Activated naive CD4-positive, alpha-beta T cell treated with anti-CD3 and anti-CD28 coated beads, Interleukin-2, amount 50 U/mL, for 24 hours (primary cell): ENCODE measurements at regions not wholly inside any gene's neighbourhood (a gene's known extent, or its start where the extent isn't known, plus 50 kb on each side); places are given as distances from the start of the nearest gene placed in this dataset.

ENCODE experiments used
- H3K27ac Mint-ChIP-seq: one replicate; pipeline ENCODE4 v1.8.0; 2021; ENCODE audit warnings: mild to moderate bottlenecking, mixed read lengths
- H3K27me3 Mint-ChIP-seq: one replicate; pipeline ENCODE4 v1.8.0; 2021; ENCODE audit warnings: mixed read lengths
- H3K36me3 Mint-ChIP-seq: one replicate; pipeline ENCODE4 v1.8.0; 2021; ENCODE audit warnings: mixed read lengths
- H3K4me1 Mint-ChIP-seq: one replicate; pipeline ENCODE4 v1.8.0; 2021; ENCODE audit warnings: mixed read lengths
- H3K4me3 Mint-ChIP-seq: one replicate; pipeline ENCODE4 v1.8.0; 2021; ENCODE audit warnings: mild to moderate bottlenecking, mixed read lengths
- H3K9me3 Mint-ChIP-seq: one replicate; pipeline ENCODE4 v1.8.0; 2021; ENCODE audit warnings: mixed read lengths

DNA sequence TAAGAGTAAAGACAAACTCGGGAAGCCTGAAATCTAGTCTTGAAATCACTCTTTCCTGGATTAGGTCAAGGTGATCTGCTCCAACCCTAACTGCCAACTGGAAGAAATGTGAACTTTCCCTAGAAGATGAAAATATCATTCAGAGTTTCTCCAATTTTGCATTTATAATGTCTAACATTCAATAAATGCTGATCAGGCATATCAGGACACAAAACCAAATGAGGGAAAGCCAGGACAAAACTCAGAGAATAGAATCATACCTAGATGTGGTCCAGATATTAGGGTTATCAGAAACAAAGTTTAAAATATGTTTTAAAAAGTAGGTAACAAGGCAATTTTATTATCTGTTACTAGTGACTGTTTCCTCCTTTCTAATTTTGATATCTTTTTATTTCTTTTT, 335.5 kb upstream of the MAP3K7 start:
- Mint-ChIP-seq H3K4me1 (no peaks in the 10 kb centered on the region), H3K9me3 (no peaks in the 10 kb centered on the region), H3K4me3 (no peak overlapping the region), H3K27ac (no peak overlapping the region), H3K36me3 (no peaks in the 10 kb centered on the region), H3K27me3 (peaks cover 7% of the 10 kb centered on the region)

DNA sequence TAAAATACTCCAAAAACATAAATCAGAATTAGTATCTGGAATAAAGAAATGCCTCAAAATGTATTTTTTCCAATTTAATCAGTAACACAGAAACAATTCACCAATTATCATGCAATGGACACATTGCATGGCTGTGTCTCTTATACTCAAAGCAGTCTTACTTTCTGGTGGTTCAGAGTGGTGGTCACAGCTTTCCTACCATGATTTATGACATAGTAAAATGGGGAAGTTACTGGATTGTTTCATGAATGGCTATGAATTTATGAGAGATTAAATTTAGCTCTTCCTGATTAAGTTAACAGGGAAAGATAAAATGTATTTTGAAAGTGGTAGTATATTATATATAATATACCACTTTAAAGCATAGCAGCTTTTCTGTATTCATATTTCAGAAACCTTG, 331.5 kb upstream of the MAP3K7 start:
- H3K4me3 Mint-ChIP-seq: no peak overlapping the region
- peaks cover 5% of the 10 kb centered on the region for H3K36me3 Mint-ChIP-seq
- peaks cover 18% of the 10 kb centered on the region for H3K27me3 Mint-ChIP-seq
- no peaks in the 10 kb centered on the region for H3K4me1 Mint-ChIP-seq
- peaks cover 7% of the 10 kb centered on the region for H3K9me3 Mint-ChIP-seq
- no peak overlapping the region for H3K27ac Mint-ChIP-seq

DNA sequence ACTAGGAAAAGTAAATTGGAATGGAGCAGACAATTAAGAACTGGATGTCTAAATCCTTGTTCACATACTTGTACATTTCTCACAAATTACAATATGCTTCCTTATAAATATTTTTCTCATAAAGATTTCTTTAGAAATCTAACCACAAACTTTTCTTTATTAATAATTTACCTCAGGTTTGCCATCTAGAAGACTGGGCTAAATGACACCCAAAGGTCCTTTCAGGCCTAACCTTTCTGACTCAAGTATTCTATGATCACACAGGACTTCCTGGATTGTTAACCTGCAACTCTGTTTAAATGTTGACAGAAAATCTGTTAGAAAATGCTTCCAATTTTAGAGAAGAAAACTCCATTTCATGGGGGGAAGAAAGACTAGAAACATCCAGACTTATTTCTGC, 330.5 kb upstream of the MAP3K7 start:
- Mint-ChIP-seq H3K27me3 (peaks cover 19% of the 10 kb centered on the region), H3K36me3 (peaks cover 5% of the 10 kb centered on the region), H3K4me1 (no peaks in the 10 kb centered on the region), H3K9me3 (peaks cover 7% of the 10 kb centered on the region), H3K4me3 (no peak overlapping the region), H3K27ac (no peak overlapping the region)

DNA sequence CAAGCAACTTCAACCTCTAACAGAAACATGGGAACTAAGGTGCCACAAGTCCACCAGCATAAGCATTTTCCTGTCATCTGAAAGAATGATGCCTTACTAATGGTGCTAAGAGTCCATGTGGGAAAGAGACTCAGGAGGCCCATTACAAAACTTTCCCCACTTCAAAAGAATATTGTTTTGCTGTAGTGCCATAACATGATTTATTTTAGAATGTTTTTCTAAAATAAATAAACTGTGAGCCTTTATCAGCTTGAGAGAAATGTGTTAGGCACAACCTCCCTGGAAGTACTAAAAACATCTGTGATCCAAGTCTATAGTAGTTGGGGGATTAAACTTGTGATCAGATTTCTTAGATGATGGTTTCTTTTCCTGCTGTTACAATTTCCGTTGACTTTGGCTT, 330.1 kb upstream of the MAP3K7 start:
- Mint-ChIP-seq H3K27ac (no peak overlapping the region), H3K27me3 (peaks cover 19% of the 10 kb centered on the region), H3K9me3 (peaks cover 7% of the 10 kb centered on the region), H3K4me3 (no peak overlapping the region), H3K4me1 (no peaks in the 10 kb centered on the region), H3K36me3 (peaks cover 5% of the 10 kb centered on the region)

DNA sequence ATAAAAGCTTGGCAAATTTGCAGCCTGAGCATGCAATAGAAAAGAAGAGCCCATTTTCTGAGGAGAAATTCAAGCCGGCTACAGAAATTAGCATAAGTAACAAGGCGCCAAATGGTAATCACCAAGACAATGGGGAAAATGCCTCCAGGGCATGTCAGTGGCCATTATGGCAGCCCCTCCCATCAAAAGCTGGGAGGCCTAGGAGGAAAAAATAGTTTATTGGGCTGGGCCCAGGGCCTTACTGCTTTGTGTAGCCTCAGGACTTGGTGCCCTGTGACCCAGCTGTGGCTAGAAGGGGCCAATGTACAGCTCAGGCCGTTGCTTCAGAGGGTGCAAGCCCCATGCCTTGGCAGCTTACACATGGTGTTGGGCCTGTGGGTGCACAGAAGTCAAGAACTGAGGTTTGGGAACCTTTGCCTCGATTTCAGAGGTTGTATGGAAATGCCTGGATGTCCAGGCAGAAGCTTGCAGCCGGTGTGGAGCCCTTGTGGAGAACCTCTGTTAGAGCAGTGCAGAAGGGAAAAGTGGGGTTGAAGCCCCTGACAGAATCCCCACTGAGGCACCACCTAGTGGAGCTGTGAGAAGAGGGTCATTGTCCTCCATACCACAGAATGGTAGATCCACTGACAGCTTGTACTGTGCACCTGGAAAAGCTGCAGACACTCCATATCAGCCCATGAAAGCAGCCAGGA, 328.5 kb upstream of the MAP3K7 start:
- Mint-ChIP-seq H3K27ac (no peak overlapping the region), H3K36me3 (peaks cover 5% of the 10 kb centered on the region), H3K27me3 (peaks cover 19% of the 10 kb centered on the region), H3K4me3 (no peak overlapping the region), H3K9me3 (peaks cover 7% of the 10 kb centered on the region), H3K4me1 (no peaks in the 10 kb centered on the region)

DNA sequence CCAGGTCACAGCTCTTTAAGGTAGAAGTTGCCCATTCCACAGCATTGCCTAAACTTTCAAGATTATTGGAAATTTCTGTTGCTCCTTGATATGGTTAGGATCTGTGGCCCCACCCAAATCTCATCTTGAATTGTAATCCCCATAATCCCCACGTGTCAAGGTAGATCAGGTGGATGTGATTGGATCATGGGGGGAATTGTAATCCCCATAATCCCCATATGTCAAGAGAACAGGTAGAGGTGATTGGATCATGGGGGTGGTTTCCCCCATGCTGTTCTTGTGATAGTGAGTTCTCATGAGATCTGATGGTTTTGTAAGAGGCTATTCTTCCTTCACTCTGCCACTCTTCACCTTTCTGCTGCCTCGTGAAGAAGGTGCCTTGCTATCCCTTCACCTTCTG, 327.4 kb upstream of the MAP3K7 start:
- peaks cover 5% of the 10 kb centered on the region for H3K36me3 Mint-ChIP-seq

DNA sequence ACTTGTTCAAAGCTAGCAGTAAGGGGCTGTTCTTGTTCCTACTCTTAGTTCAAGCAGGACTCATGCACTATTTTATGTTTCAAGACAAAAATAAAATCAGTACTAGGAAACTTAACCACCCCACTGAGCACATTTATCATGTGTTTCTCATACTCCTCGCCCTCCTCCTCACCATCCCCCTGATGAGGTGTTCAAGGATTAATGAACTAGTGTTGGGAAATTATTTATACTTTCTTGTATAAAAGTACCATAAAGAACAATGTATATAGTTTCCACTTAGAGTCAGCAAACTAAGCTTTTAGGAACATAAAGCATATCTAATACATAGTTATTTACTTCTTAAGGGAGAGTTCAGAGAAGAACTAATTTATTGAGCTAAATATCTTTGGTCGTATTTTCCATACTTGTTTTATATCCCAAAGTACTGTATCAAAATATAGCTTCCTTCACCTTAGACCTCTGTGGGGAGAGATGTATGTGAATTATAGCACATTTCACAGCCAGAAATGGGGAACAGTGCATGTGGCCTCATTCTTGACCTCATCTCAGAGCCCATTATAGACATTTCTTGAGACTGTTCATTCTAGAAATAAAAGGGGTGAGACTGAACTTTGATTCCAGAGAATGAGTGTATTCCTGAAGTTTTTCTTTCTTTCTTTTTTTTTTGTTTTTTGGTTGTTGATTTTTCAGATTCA, 326.5 kb upstream of the MAP3K7 start:
- H3K27ac Mint-ChIP-seq: no peak overlapping the region
- peaks cover 5% of the 10 kb centered on the region for H3K36me3 Mint-ChIP-seq
- H3K4me3 Mint-ChIP-seq: no peak overlapping the region
- H3K4me1 Mint-ChIP-seq: no peaks in the 10 kb centered on the region
- H3K27me3 Mint-ChIP-seq: peaks cover 19% of the 10 kb centered on the region
- H3K9me3 Mint-ChIP-seq: peaks cover 7% of the 10 kb centered on the region

More for the DNA sequence above, 327.4 kb upstream of the MAP3K7 start:
- H3K27ac Mint-ChIP-seq: no peak overlapping the region
- no peak overlapping the region for H3K4me3 Mint-ChIP-seq
- peaks cover 7% of the 10 kb centered on the region for H3K9me3 Mint-ChIP-seq
- no peaks in the 10 kb centered on the region for H3K4me1 Mint-ChIP-seq
- peaks cover 19% of the 10 kb centered on the region for H3K27me3 Mint-ChIP-seq

DNA sequence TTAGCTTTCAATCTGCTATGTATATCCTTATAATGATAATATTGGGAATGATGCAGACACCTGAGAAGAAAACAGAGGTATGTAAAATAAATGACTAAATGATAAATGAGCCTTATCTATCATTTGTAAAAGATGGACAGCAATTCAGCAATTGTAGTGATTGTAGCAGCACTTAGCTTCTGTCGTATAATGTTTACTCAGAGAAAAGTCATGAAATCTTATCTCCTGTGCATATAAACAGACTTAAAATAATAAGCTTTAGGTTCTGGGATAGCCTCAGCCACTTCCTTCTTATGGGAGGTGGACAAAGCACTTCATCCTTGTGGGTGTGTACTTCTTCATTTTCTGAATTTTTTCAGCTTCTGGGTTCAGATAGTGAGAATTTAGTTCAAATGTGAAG, 324.8 kb upstream of the MAP3K7 start:
- Mint-ChIP-seq H3K4me3 (no peak overlapping the region), H3K36me3 (peaks cover 5% of the 10 kb centered on the region), H3K4me1 (no peaks in the 10 kb centered on the region), H3K27ac (no peak overlapping the region), H3K27me3 (peaks cover 14% of the 10 kb centered on the region), H3K9me3 (peaks cover 7% of the 10 kb centered on the region)

DNA sequence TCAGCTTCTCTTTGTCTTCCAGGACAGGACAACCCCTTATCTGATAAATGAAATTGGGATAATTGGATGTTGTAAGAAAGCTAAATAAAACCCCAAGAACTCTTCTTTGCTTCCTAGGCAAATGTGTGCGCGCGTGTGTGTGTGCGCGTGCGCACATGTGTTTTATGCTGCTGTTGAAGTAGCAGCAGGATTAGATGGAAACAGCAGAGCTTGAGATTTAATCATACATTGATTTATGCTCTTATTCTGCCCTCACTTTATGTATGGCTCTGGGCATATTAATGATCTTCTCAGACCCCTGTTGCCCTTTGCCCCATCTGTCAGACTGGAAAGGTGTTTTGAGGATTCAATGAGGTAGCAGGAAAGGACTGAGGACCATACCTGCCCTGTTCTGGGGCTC, 324.0 kb upstream of the MAP3K7 start:
- Mint-ChIP-seq H3K4me1 (no peaks in the 10 kb centered on the region), H3K27me3 (peaks cover 12% of the 10 kb centered on the region)

DNA sequence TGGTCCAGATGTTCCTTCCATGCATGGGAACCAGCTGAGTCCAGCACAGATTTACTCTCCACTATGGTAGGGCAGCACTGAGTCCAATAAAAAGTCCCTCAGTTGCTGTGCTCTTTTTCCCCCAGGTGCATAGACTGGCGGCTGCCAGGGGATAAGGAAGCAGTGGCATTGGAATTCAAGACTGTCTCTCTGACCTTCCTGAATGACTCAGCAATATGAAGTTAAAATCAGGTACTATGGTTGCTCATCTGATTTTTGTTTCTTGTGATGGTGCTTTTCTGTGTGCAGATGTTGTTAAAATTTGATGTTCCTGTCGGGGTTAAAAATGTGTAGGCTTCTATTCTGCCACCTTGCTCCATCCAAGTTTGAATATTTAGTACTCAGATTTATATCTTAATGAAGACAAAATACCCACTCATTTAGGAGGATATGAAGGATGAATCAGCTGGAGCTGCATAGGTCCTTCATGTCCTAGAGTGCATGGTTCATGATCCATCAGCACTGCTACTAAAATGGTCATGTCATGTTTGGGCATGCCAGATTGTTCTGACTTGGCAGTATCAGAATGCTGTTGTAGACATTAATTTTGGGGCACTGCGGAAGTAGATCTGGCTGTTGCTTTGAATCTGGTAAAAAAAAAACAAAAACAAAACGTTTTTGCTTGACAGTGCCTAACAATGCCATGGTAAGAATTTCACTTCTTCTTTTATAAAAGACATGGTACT, 321.2 kb upstream of the MAP3K7 start:
- Mint-ChIP-seq H3K36me3 (no peaks in the 10 kb centered on the region), H3K27me3 (peaks cover 6% of the 10 kb centered on the region), H3K9me3 (peaks cover 6% of the 10 kb centered on the region), H3K4me1 (no peaks in the 10 kb centered on the region), H3K4me3 (no peak overlapping the region), H3K27ac (no peak overlapping the region)

More for the DNA sequence above, 324.0 kb upstream of the MAP3K7 start:
- peaks cover 9% of the 10 kb centered on the region for H3K9me3 Mint-ChIP-seq
- H3K36me3 Mint-ChIP-seq: peaks cover 3% of the 10 kb centered on the region
- no peak overlapping the region for H3K27ac Mint-ChIP-seq
- H3K4me3 Mint-ChIP-seq: no peak overlapping the region

DNA sequence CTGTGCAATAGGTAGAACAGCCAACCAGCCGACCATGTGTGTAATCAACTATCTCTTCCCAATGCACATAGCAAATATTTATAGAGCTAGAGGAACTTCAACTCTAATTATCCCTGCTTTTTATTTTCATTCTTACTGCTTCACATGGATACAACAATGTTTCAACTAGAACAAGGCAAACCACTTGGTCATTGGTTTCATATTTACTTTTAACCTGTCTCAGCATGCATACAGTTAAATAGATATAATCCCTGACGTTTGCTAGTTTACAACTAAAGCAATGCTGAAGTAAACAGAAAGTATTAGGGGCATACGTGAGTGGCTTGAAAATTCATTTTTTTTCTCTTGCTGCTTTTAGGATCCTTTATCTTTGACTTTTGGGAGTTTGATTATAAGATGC, 318.5 kb upstream of the MAP3K7 start:
- peaks cover 5% of the 10 kb centered on the region for H3K27me3 Mint-ChIP-seq
- no peak overlapping the region for H3K4me3 Mint-ChIP-seq
- no peaks in the 10 kb centered on the region for H3K4me1 Mint-ChIP-seq
- H3K36me3 Mint-ChIP-seq: no peaks in the 10 kb centered on the region
- H3K27ac Mint-ChIP-seq: no peak overlapping the region
- peaks cover 6% of the 10 kb centered on the region for H3K9me3 Mint-ChIP-seq

DNA sequence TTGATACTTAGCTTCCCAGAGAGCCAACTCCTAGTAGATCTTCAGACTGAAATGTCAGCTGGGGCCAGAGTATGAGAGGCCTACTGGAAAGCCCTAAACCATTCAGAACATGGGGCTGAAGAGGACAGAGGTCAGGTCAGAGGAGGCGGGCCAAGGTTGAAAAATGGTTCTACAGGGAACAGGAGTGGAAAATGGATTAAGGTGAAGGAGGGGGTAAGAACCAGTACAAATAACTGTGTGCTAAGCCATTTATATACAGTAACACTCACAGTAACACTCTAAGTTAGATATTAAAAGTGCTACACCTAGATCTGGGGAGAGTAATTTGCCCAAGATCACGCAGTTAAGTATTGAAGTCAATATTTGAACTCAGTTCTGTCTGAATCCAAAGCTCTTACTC, 313.2 kb upstream of the MAP3K7 start:
- Mint-ChIP-seq H3K9me3 (no peaks in the 10 kb centered on the region), H3K27ac (no peak overlapping the region), H3K27me3 (peaks cover 2% of the 10 kb centered on the region), H3K4me3 (no peak overlapping the region), H3K4me1 (no peaks in the 10 kb centered on the region), H3K36me3 (no peaks in the 10 kb centered on the region)

DNA sequence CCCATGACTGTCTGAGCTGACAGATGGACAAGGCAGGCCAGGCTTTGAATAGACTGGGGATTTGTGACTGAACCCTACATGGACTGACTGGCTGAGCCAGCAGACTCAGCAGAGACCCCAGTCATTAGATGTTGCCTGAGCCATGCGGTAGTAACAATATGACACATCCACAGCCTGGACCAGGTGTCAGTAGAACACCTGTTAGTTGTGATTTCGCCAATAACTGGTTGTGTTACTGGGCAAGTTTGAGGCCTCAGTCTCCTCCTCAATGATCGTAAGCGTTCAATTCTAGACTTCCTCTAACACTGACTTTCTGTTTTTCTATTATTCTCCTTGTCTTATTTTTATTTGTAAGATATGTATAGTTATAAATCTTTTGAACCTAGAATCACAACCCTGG, 311.9 kb upstream of the MAP3K7 start:
- Mint-ChIP-seq H3K36me3 (no peaks in the 10 kb centered on the region), H3K9me3 (no peaks in the 10 kb centered on the region), H3K4me3 (no peak overlapping the region), H3K27ac (no peak overlapping the region), H3K4me1 (no peaks in the 10 kb centered on the region), H3K27me3 (peaks cover 6% of the 10 kb centered on the region)

DNA sequence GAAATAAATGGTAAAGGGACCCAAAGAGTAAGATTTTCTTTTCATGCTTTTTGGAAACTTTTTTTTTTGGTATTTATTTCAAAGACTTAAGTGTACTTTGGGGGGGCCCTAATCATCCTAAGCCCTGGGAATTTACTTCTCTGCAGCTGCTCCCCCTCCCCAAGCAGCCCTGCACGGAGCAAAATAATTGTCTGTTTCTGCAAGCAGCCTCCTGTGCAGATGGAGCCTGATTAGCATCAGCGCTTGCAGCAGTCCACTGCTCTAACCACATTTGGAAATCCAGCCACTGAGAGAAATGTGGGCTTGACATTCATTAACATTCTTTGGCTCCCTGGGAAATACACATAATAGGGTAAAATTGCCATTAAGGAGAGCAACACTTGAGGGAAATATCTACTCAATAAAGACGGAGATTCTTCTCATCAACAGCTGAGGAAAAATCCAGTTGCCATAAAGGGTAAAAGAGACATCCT, 309.2 kb upstream of the MAP3K7 start:
- Mint-ChIP-seq H3K27me3 (peaks cover 7% of the 10 kb centered on the region), H3K36me3 (no peaks in the 10 kb centered on the region), H3K4me3 (no peak overlapping the region), H3K9me3 (no peaks in the 10 kb centered on the region), H3K27ac (no peak overlapping the region), H3K4me1 (no peaks in the 10 kb centered on the region)

DNA sequence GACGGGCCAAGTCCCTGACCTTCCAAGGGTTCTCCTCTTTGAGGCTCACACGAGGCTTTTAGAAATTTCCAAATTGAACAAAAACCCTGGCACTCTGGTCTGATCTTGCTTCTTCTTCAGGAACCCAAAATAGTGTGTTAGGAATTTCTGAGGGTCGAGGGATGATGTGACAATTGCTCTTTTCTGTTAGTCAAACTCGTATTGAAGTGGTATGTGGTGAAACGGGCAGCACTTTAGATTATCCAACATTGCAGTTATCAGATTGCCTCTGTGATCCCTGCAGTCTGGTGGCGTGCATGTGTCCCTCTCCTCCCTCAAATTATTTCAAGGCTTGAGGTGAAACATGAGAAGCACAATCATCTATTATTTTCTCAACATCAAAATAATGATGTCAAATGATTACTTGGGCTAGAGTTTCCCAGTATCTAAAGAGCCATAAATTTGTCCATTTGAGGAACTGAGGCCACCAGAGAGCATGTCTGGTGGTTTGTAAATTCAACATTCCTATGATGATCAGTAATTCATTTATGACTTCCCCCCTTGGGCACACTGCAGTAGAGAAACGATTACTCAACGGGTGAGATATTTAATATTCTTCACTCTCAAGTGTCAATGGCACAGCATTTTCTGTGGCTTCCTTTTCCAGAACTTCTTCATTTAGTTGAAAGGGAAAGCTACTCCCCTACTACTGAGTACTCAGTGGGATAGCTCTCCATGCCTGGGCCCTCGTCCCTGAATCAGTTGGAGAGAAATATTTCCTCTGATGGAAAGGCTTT, 308.6 kb upstream of the MAP3K7 start:
- Mint-ChIP-seq H3K4me1 (no peaks in the 10 kb centered on the region), H3K27me3 (peaks cover 7% of the 10 kb centered on the region), H3K9me3 (no peaks in the 10 kb centered on the region), H3K27ac (no peak overlapping the region), H3K36me3 (no peaks in the 10 kb centered on the region), H3K4me3 (no peak overlapping the region)
